ENCODE measurements at regions not wholly inside any gene's neighbourhood (a gene's known extent, or its start where the extent isn't known, plus 50 kb on each side); places are given as distances from the start of the nearest gene placed in this dataset.

DNA sequence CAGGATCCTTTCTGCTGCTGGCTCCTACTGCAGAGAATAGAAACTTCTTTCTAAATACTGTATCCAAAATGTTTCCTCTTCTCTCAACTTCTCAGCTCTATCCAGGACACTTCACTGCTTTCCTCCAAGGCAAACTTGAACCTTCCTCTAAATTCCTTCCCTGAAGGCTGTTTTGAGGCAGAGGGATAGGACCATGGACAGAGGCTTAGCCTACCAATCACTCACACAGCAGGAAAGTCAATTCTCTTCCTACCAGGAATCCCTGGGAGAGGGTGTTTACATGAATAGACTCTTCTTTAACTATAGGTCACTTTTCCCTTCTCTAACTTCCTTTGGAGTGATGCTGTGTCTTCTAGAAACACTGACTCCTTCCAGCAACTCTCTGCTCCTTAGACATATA lies 115.6 kb upstream of the MKLN1 start:
- peaks cover 34% of the 10 kb centered on the region for H3K9me3 Mint-ChIP-seq (ENCODE audit: unreplicated experiment)
- no peak overlapping the region for H3K4me3 Mint-ChIP-seq (ENCODE audit: unreplicated experiment)
- peaks cover 3% of the 10 kb centered on the region for H3K27me3 Mint-ChIP-seq (ENCODE audit: insufficient read depth, unreplicated experiment)
- TF ChIP-seq, protein P1, sequence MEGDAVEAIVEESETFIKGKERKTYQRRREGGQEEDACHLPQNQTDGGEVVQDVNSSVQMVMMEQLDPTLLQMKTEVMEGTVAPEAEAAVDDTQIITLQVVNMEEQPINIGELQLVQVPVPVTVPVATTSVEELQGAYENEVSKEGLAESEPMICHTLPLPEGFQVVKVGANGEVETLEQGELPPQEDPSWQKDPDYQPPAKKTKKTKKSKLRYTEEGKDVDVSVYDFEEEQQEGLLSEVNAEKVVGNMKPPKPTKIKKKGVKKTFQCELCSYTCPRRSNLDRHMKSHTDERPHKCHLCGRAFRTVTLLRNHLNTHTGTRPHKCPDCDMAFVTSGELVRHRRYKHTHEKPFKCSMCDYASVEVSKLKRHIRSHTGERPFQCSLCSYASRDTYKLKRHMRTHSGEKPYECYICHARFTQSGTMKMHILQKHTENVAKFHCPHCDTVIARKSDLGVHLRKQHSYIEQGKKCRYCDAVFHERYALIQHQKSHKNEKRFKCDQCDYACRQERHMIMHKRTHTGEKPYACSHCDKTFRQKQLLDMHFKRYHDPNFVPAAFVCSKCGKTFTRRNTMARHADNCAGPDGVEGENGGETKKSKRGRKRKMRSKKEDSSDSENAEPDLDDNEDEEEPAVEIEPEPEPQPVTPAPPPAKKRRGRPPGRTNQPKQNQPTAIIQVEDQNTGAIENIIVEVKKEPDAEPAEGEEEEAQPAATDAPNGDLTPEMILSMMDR (IDR thresholded peaks at IDR 0.05; ENCODE audit: insufficient read depth in 1 of 2, low read depth in 1 of 2, low read length in 1 of 2, severe bottlenecking in 1 of 2, unreplicated experiment in 1 of 2) = no peak
- no peaks in the 10 kb centered on the region for H3K4me1 ChIP-seq
- ChIA-PET CTCF (no interaction called here), POLR2A (no interaction called here)
- H3K36me3 ChIP-seq (ENCODE audit: control insufficient read depth, insufficient read depth, low read length) = no peaks in the 10 kb centered on the region
- H3K4me3 ChIP-seq (ENCODE audit: low read depth, low read length) = no peak overlapping the region
- intact Hi-C loops (cut with micrococcal nuclease; ENCODE audit: unreplicated experiment) = no loop called here
- no peaks in the 10 kb centered on the region for H3K9me3 ChIP-seq
- H3K36me3 Mint-ChIP-seq (ENCODE audit: insufficient read depth, unreplicated experiment) = peaks cover 23% of the 10 kb centered on the region
- peak in 1 of 2 experiments; percentile 19 for DNase-seq
- BruUV-seq (replicated peaks) = no TSS peak
- H3K4me1 Mint-ChIP-seq (ENCODE audit: low read depth, unreplicated experiment) = no peaks in the 10 kb centered on the region
- H3K27me3 ChIP-seq (replicated peaks; ENCODE audit: control insufficient read depth, insufficient read depth, low read length) = no peaks in the 10 kb centered on the region
- no peak overlapping the region for H3K27ac Mint-ChIP-seq (ENCODE audit: unreplicated experiment)

- Histone ChIP-seq H3K9me3 (no peaks in the 10 kb centered on the region), H3K4me3 (ENCODE audit: low read depth, low read length) (no peak overlapping the region), H3K36me3 (ENCODE audit: control insufficient read depth, insufficient read depth, low read length) (no peaks in the 10 kb centered on the region), H3K27me3 (replicated peaks; ENCODE audit: control insufficient read depth, insufficient read depth, low read length) (no peaks in the 10 kb centered on the region), H3K4me1 (peaks cover 27% of the 10 kb centered on the region)
- no peaks in the 10 kb centered on the region for H3K27me3 Mint-ChIP-seq (ENCODE audit: insufficient read depth, unreplicated experiment)
- ChIA-PET CTCF (no interaction called here), POLR2A (no interaction called here)
- no peak overlapping the region for H3K27ac Mint-ChIP-seq (ENCODE audit: unreplicated experiment)
- intact Hi-C loops (cut with micrococcal nuclease; ENCODE audit: unreplicated experiment) = no loop called here
- H3K9me3 Mint-ChIP-seq (ENCODE audit: unreplicated experiment) = no peaks in the 10 kb centered on the region
- peaks cover 16% of the 10 kb centered on the region for H3K4me1 Mint-ChIP-seq (ENCODE audit: low read depth, unreplicated experiment)
- no peak overlapping the region for H3K4me3 Mint-ChIP-seq (ENCODE audit: unreplicated experiment)
- BruUV-seq (replicated peaks) = no TSS peak
- no peak for DNase-seq
- no peaks in the 10 kb centered on the region for H3K36me3 Mint-ChIP-seq (ENCODE audit: insufficient read depth, unreplicated experiment)
- TF ChIP-seq, protein P1 (IDR thresholded peaks at IDR 0.05; ENCODE audit: insufficient read depth in 1 of 2, low read depth in 1 of 2, low read length in 1 of 2, severe bottlenecking in 1 of 2, unreplicated experiment in 1 of 2) = no peak
Observed at GRCh38 chr7:131218727-131219128, 108.9 kb upstream of the MKLN1 start.

- TF ChIP-seq, protein P1 (IDR thresholded peaks at IDR 0.05; ENCODE audit: insufficient read depth in 1 of 2, low read depth in 1 of 2, low read length in 1 of 2, severe bottlenecking in 1 of 2, unreplicated experiment in 1 of 2) = no peak
- Mint-ChIP-seq H3K36me3 (ENCODE audit: insufficient read depth, unreplicated experiment) (no peaks in the 10 kb centered on the region), H3K4me1 (ENCODE audit: low read depth, unreplicated experiment) (peaks cover 16% of the 10 kb centered on the region), H3K4me3 (ENCODE audit: unreplicated experiment) (no peak overlapping the region), H3K27ac (ENCODE audit: unreplicated experiment) (no peak overlapping the region), H3K27me3 (ENCODE audit: insufficient read depth, unreplicated experiment) (no peaks in the 10 kb centered on the region), H3K9me3 (ENCODE audit: unreplicated experiment) (no peaks in the 10 kb centered on the region)
- intact Hi-C loops (cut with micrococcal nuclease; ENCODE audit: unreplicated experiment) = no loop called here
- ChIA-PET POLR2A (no interaction called here), CTCF (no interaction called here)
- DNase-seq = peak in 1 of 2 experiments; percentile 10
- H3K4me3 ChIP-seq (ENCODE audit: low read depth, low read length) = no peak overlapping the region
- no peaks in the 10 kb centered on the region for H3K36me3 ChIP-seq (ENCODE audit: control insufficient read depth, insufficient read depth, low read length)
- H3K4me1 ChIP-seq = peaks cover 27% of the 10 kb centered on the region
- H3K9me3 ChIP-seq = no peaks in the 10 kb centered on the region
- H3K27me3 ChIP-seq (replicated peaks; ENCODE audit: control insufficient read depth, insufficient read depth, low read length) = no peaks in the 10 kb centered on the region
- BruUV-seq (replicated peaks) = no TSS peak
Observed at GRCh38 chr7:131219312-131220041, 108.2 kb upstream of the MKLN1 start.
